ENCODE measurements at regions not wholly inside any gene's neighbourhood (a gene's known extent, or its start where the extent isn't known, plus 50 kb on each side); places are given as distances from the start of the nearest gene placed in this dataset.

- no peak for TF ChIP-seq CTCF (IDR thresholded peaks at IDR 0.05)
Observed at GRCh38 chr3:99325402-99325801, 313.0 kb upstream of the COL8A1 start.

GRCh38 chr3:99324636-99325203 is 313.7 kb upstream of the COL8A1 start:
- TF ChIP-seq CTCF (IDR thresholded peaks at IDR 0.05), result no peak

- TF ChIP-seq CTCF (IDR thresholded peaks at IDR 0.05), result no peak
Observed at GRCh38 chr3:99323940-99324339, 314.5 kb upstream of the COL8A1 start.

- no peak for TF ChIP-seq CTCF (IDR thresholded peaks at IDR 0.05)
Observed at GRCh38 chr3:99322551-99322950, 315.8 kb upstream of the COL8A1 start.

- no peak for TF ChIP-seq CTCF (IDR thresholded peaks at IDR 0.05)
Observed at GRCh38 chr3:99321261-99321660, 317.1 kb upstream of the COL8A1 start.

GRCh38 chr3:99319961-99320360 is 318.4 kb upstream of the COL8A1 start:
- TF ChIP-seq CTCF (IDR thresholded peaks at IDR 0.05), result no peak

GRCh38 chr3:99319450-99319849 is 318.9 kb upstream of the COL8A1 start:
- no peak for TF ChIP-seq CTCF (IDR thresholded peaks at IDR 0.05)

- TF ChIP-seq CTCF (IDR thresholded peaks at IDR 0.05), result no peak
Observed at GRCh38 chr3:99317201-99317600, 321.2 kb upstream of the COL8A1 start.
